ENCODE measurements at regions not wholly inside any gene's neighbourhood (a gene's known extent, or its start where the extent isn't known, plus 50 kb on each side); places are given as distances from the start of the nearest gene placed in this dataset.

DNA sequence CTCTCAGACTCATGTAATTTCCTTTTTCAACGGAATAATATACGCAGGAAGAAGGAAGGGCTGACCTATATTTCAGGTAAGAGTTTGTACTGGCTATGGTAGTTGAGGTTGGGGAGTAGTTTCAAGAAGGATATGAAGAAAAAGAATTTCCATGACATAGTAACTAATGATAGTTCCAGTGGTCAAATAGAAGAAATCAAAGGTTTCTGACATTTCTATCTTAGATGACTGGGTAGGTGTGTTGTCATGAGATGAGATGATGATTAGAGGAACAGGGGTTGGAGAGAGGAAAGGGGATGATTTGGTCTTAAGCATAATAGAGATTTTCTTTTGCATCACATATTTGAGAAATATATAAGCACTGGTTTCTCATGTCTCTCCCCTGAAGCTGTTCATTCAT lies 166.0 kb downstream of the SPATA31D1 start:
- Histone ChIP-seq H2BK20ac (ENCODE audit: low read depth, low read length, poor library complexity, severe bottlenecking) (no peak overlapping the region), H3K27ac (ENCODE audit: insufficient read length, low read depth, low read length) (no peak overlapping the region), H3K4ac (ENCODE audit: low read depth, low read length) (no peak overlapping the region), H2AK5ac (ENCODE audit: insufficient read length, low read length) (no peak overlapping the region), H3K4me2 (ENCODE audit: insufficient read depth, insufficient read length, low read length) (no peak overlapping the region), H4K20me1 (ENCODE audit: control insufficient read depth, insufficient read depth, insufficient read length) (no peaks in the 10 kb centered on the region), H3K23me2 (ENCODE audit: insufficient read length, low read depth, low read length, poor library complexity, severe bottlenecking) (no peaks in the 10 kb centered on the region), H3K18ac (ENCODE audit: insufficient read length, low read depth, low read length) (no peak overlapping the region), H2BK15ac (ENCODE audit: low read depth, low read length) (no peak overlapping the region), H3K56ac (ENCODE audit: insufficient read length, low read depth, low read length) (no peak overlapping the region), H2AFZ (ENCODE audit: low read length) (no peak overlapping the region), H3K14ac (ENCODE audit: insufficient read depth, low read length) (no peak overlapping the region), H4K5ac (ENCODE audit: insufficient read length, low read depth, low read length) (no peak overlapping the region), H2BK12ac (ENCODE audit: insufficient read length, low read depth, low read length) (no peak overlapping the region), H3K9me3 (ENCODE audit: control insufficient read depth, low read depth, low read length) (no peaks in the 10 kb centered on the region), H2BK120ac (ENCODE audit: low read depth, low read length, poor library complexity, severe bottlenecking) (no peak overlapping the region), H3K9ac (ENCODE audit: extremely low read depth, insufficient read length, low read length) (no peak overlapping the region), H3K27me3 (ENCODE audit: insufficient read depth, low read length) (no peaks in the 10 kb centered on the region), H2BK5ac (ENCODE audit: insufficient read length, low read length) (no peak overlapping the region), H3K79me2 (ENCODE audit: insufficient read depth, low read length) (no peaks in the 10 kb centered on the region), H3K4me1 (ENCODE audit: insufficient read depth, low read length) (no peaks in the 10 kb centered on the region), H3K79me1 (ENCODE audit: insufficient read depth, low read depth, low read length, poor library complexity, severe bottlenecking) (no peaks in the 10 kb centered on the region), H4K91ac (ENCODE audit: insufficient read length, low read depth, low read length) (no peak overlapping the region), H4K8ac (replicated peaks; ENCODE audit: insufficient read length, low read depth, low read length) (no peak overlapping the region), H3T11ph (ENCODE audit: low read length) (no peak overlapping the region), H3K23ac (ENCODE audit: insufficient read length, low read depth, low read length) (no peak overlapping the region)
- TF ChIP-seq, protein P1, sequence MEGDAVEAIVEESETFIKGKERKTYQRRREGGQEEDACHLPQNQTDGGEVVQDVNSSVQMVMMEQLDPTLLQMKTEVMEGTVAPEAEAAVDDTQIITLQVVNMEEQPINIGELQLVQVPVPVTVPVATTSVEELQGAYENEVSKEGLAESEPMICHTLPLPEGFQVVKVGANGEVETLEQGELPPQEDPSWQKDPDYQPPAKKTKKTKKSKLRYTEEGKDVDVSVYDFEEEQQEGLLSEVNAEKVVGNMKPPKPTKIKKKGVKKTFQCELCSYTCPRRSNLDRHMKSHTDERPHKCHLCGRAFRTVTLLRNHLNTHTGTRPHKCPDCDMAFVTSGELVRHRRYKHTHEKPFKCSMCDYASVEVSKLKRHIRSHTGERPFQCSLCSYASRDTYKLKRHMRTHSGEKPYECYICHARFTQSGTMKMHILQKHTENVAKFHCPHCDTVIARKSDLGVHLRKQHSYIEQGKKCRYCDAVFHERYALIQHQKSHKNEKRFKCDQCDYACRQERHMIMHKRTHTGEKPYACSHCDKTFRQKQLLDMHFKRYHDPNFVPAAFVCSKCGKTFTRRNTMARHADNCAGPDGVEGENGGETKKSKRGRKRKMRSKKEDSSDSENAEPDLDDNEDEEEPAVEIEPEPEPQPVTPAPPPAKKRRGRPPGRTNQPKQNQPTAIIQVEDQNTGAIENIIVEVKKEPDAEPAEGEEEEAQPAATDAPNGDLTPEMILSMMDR (conservative IDR thresholded peaks at IDR 0.05): no peak
- H3K4me3 Mint-ChIP-seq: no peak overlapping the region
- no peaks in the 10 kb centered on the region for H3K9me3 Mint-ChIP-seq
- H3K27me3 Mint-ChIP-seq (ENCODE audit: low read depth): no peaks in the 10 kb centered on the region
- peaks cover 8 to 11% of the 10 kb centered on the region in 2 experiments; a peak in 3 of 4 replicates for H3K4me1 Mint-ChIP-seq
- DNase-seq: no peak
- no peaks in the 10 kb centered on the region for H3K36me3 Mint-ChIP-seq (ENCODE audit: insufficient read depth in 1 of 3, low read depth in 3 of 3)
- WGBS (ENCODE audit: extremely low coverage, insufficient read length, low lambda C conversion rate): no CpG with 5 or more reads among the region's 2 CpGs
- H3K27ac Mint-ChIP-seq: no peak overlapping the region; a peak in 1 of 7 replicates
